WI38 (cell line): ENCODE measurements at regions not wholly inside any gene's neighbourhood (a gene's known extent, or its start where the extent isn't known, plus 50 kb on each side); places are given as distances from the start of the nearest gene placed in this dataset.

ENCODE experiments used
- H3K4me3 ChIP-seq: 2 replicates; pipeline ENCODE4 v1.5.1; 2011; ENCODE audit warnings: low read depth, mild to moderate bottlenecking, control low read depth, low read length
- CTCF ChIP-seq: IDR thresholded peaks from 2 replicates; pipeline ENCODE4 v1.5.1; 2012; ENCODE audit warnings: low read depth, mild to moderate bottlenecking, control low read depth, low read length

GRCh38 chr15:98232761-98233160, 272.3 kb downstream of the ARRDC4 start:
- no peak for TF ChIP-seq CTCF
- H3K4me3 ChIP-seq = no peak overlapping the region

- no peak for TF ChIP-seq CTCF
- no peak overlapping the region for H3K4me3 ChIP-seq
Measured at GRCh38 chr15:98233873-98234272, 273.4 kb downstream of the ARRDC4 start.

- no peak overlapping the region for H3K4me3 ChIP-seq
- no peak for TF ChIP-seq CTCF
Measured at GRCh38 chr15:98240303-98240702, 279.8 kb downstream of the ARRDC4 start.

GRCh38 chr15:98241032-98241554, 280.6 kb downstream of the ARRDC4 start:
- TF ChIP-seq CTCF = no peak
- no peak overlapping the region for H3K4me3 ChIP-seq

GRCh38 chr15:98257290-98257689, 296.8 kb downstream of the ARRDC4 start:
- no peak for TF ChIP-seq CTCF
- H3K4me3 ChIP-seq = no peak overlapping the region

- no peak for TF ChIP-seq CTCF
Measured at GRCh38 chr15:98263787-98264186, 303.3 kb downstream of the ARRDC4 start.

GRCh38 chr15:98266295-98266694, 305.8 kb downstream of the ARRDC4 start:
- H3K4me3 ChIP-seq = no peak overlapping the region
- TF ChIP-seq CTCF = no peak

More at GRCh38 chr15:98263787-98264186, 303.3 kb downstream of the ARRDC4 start:
- no peak overlapping the region for H3K4me3 ChIP-seq
